IMR-90 (cell line): ENCODE measurements at regions not wholly inside any gene's neighbourhood (a gene's known extent, or its start where the extent isn't known, plus 50 kb on each side); places are given as distances from the start of the nearest gene placed in this dataset.

Source experiments
- ATAC-seq: fragments of 200-7000 bp; cut with Tn5 transposase; 2 replicates; pipeline ENCODE4 v1.9.1; 2020; ENCODE audit warnings: low read depth, mild to moderate bottlenecking, moderate library complexity
- BruUV-seq: library from RNA; stranded (reverse); fragments of 400-500 nt; replicated peaks from 2 replicates; lab custom pipeline; 2021; lab: Mats Ljungman, UMichigan
- CTCF ChIA-PET: fragments of 300-600 bp; formaldehyde crosslinking; extraction: SDS; loops from one replicate; lab custom pipeline; 2021; ENCODE audit warnings: antibody characterized with exemption; lab: Yijun Ruan, JAX
- POLR2A ChIA-PET: fragments of 300-600 bp; sonication (Branson Sonifier 250); formaldehyde crosslinking; loops from one replicate; lab custom pipeline; 2022; ENCODE audit warnings: antibody characterized with exemption; ENCODE audit not compliant: unreplicated experiment; lab: Charles Lee
- DNase-seq: peaks from one replicate; pipeline ENCODE4 v3.0.0; 2013
- H2AFZ ChIP-seq: replicated peaks from 2 replicates; pipeline ENCODE3; 2013; ENCODE audit warnings: low read length, mild to moderate bottlenecking; ENCODE audit not compliant: poor library complexity
- H2AK5ac ChIP-seq: 2 replicates; pipeline ENCODE4 v1.6.1; 2013; ENCODE audit warnings: low read depth, low read length, inconsistent platforms
- H2AK9ac ChIP-seq: replicated peaks from 2 replicates; pipeline ENCODE3; 2013; ENCODE audit warnings: mild to moderate bottlenecking, low read depth, low read length, moderate library complexity; ENCODE audit not compliant: poor library complexity
- H2BK120ac ChIP-seq: 2 replicates; pipeline ENCODE4 v1.6.1; 2013; ENCODE audit warnings: low read depth, low read length, inconsistent platforms
- H2BK15ac ChIP-seq: 3 replicates; pipeline ENCODE4 v1.6.1; 2013; ENCODE audit warnings: low read depth, low read length, inconsistent platforms
- H2BK20ac ChIP-seq: 2 replicates; pipeline ENCODE4 v1.6.1; 2013; ENCODE audit warnings: low read depth, mild to moderate bottlenecking, inconsistent platforms, low read length, moderate library complexity
- H2BK5ac ChIP-seq: 2 replicates; pipeline ENCODE4 v1.6.1; 2013; ENCODE audit warnings: mild to moderate bottlenecking, low read depth, low read length, inconsistent platforms; ENCODE audit not compliant: poor library complexity, severe bottlenecking
- H3K14ac ChIP-seq: replicated peaks from 2 replicates; pipeline ENCODE4 v1.6.1; 2013; ENCODE audit warnings: low read depth, low read length, inconsistent platforms
- H3K18ac ChIP-seq: 2 replicates; pipeline ENCODE4 v1.6.1; 2013; ENCODE audit warnings: low read depth, low read length, control low read depth
- H3K23ac ChIP-seq: 2 replicates; pipeline ENCODE4 v1.6.1; 2013; ENCODE audit warnings: low read depth, low read length, inconsistent platforms
- H3K27ac ChIP-seq: 2 replicates; pipeline ENCODE4 v1.5.1; 2013; ENCODE audit warnings: mild to moderate bottlenecking, control low read depth, low read length; ENCODE audit not compliant: insufficient read depth
- H3K27me3 ChIP-seq: 2 replicates; pipeline ENCODE4 v1.6.1; 2013; ENCODE audit warnings: low read length; ENCODE audit not compliant: control insufficient read depth, insufficient read depth
- H3K36me3 ChIP-seq: 2 replicates; pipeline ENCODE4 v1.6.1; 2013; ENCODE audit warnings: low read length, mixed read lengths; ENCODE audit not compliant: control insufficient read depth, insufficient read depth
- H3K4ac ChIP-seq: 2 replicates; pipeline ENCODE4 v1.6.1; 2013; ENCODE audit warnings: low read depth, low read length, inconsistent platforms
- H3K4me1 ChIP-seq: 2 replicates; pipeline ENCODE4 v1.6.1; 2013; ENCODE audit warnings: low read length, mixed read lengths; ENCODE audit not compliant: control insufficient read depth, insufficient read depth
- H3K4me2 ChIP-seq: 2 replicates; pipeline ENCODE4 v1.6.1; 2013; ENCODE audit warnings: low read depth, mild to moderate bottlenecking, control low read depth, low read length, moderate library complexity
- H3K4me3 ChIP-seq: 2 replicates; pipeline ENCODE4 v1.5.1; 2013; ENCODE audit warnings: low read depth, mild to moderate bottlenecking, control low read depth, low read length, moderate library complexity; ENCODE audit not compliant: insufficient read depth
- H3K56ac ChIP-seq: 2 replicates; pipeline ENCODE4 v1.6.1; 2013; ENCODE audit warnings: low read length, inconsistent platforms; ENCODE audit not compliant: insufficient read depth; ENCODE audit errors: extremely low read depth
- H3K79me1 ChIP-seq, 2 experiments: 2 replicates each; pipeline ENCODE4 v1.6.1; 2013; ENCODE audit warnings: low read length in 2 of 2, inconsistent platforms in 1 of 2, low read depth in 1 of 2
- H3K9ac ChIP-seq: 2 replicates; pipeline ENCODE4 v1.6.1; 2013; ENCODE audit warnings: low read depth, low read length, control low read depth
- H3K9me1 ChIP-seq: 2 replicates; pipeline ENCODE4 v1.6.1; 2013; ENCODE audit warnings: low read length, inconsistent platforms; ENCODE audit not compliant: insufficient read depth
- H3K9me3 ChIP-seq: 2 replicates; pipeline ENCODE4 v1.6.1; 2013; ENCODE audit warnings: low read length; ENCODE audit not compliant: control insufficient read depth, insufficient read depth
- H4K20me1 ChIP-seq: 2 replicates; pipeline ENCODE4 v1.6.1; 2013; ENCODE audit warnings: low read length, inconsistent platforms; ENCODE audit not compliant: insufficient read depth
- H4K5ac ChIP-seq: 2 replicates; pipeline ENCODE4 v1.6.1; 2013; ENCODE audit warnings: mild to moderate bottlenecking, low read depth, low read length, control low read depth
- H4K8ac ChIP-seq, 2 experiments: 2 replicates each; pipeline ENCODE4 v1.6.1; 2013; ENCODE audit warnings: low read depth in 2 of 2, low read length in 2 of 2, control low read depth in 1 of 2, inconsistent platforms in 1 of 2
- H4K91ac ChIP-seq: 2 replicates; pipeline ENCODE4 v1.6.1; 2013; ENCODE audit warnings: low read depth, low read length, inconsistent platforms; ENCODE audit not compliant: insufficient read depth
- CEBPB ChIP-seq: IDR thresholded peaks from 2 replicates; pipeline ENCODE4 v1.6.1; 2012; ENCODE audit warnings: low read depth, low read length, improper control_type of control experiment
- CHD1 ChIP-seq: IDR thresholded peaks from 2 replicates; pipeline ENCODE4 v1.6.1; 2012; ENCODE audit warnings: low read depth, low read length, improper control_type of control experiment
- FOS ChIP-seq: fragments of 150-350 bp; IDR thresholded peaks from 2 replicates; pipeline ENCODE4 v1.6.1; 2016; ENCODE audit warnings: low read depth, low read length
- MAFK ChIP-seq: IDR thresholded peaks from 2 replicates; pipeline ENCODE4 v1.6.1; 2012; ENCODE audit warnings: low read depth, low read length, improper control_type of control experiment
- MAZ ChIP-seq: IDR thresholded peaks from 2 replicates; pipeline ENCODE4 v1.6.1; 2012; ENCODE audit warnings: low read depth, mild to moderate bottlenecking, low read length, improper control_type of control experiment, moderate library complexity, borderline replicate concordance
- MXI1 ChIP-seq: IDR thresholded peaks from 2 replicates; pipeline ENCODE4 v1.6.1; 2012; ENCODE audit warnings: low read depth, mild to moderate bottlenecking, low read length, moderate library complexity, borderline replicate concordance
- NFE2L2 ChIP-seq: fragments of 150-350 bp; IDR thresholded peaks from 2 replicates; pipeline ENCODE4 v1.6.1; 2016; ENCODE audit warnings: low read depth, mild to moderate bottlenecking, low read length
- POLR2A ChIP-seq: IDR thresholded peaks from 2 replicates; pipeline ENCODE4 v1.6.1; 2012; ENCODE audit warnings: mild to moderate bottlenecking, low read depth, low read length
- RCOR1 ChIP-seq: IDR thresholded peaks from 2 replicates; pipeline ENCODE4 v1.6.1; 2012; ENCODE audit warnings: mild to moderate bottlenecking, low read length, improper control_type of control experiment; ENCODE audit not compliant: insufficient replicate concordance
- RFX5 ChIP-seq: IDR thresholded peaks from 2 replicates; pipeline ENCODE4 v1.8.0; 2012; ENCODE audit warnings: low read depth, mild to moderate bottlenecking, low read length, moderate library complexity
- SMC3 ChIP-seq: fragments of 150-350 bp; IDR thresholded peaks from 2 replicates; pipeline ENCODE4 v1.6.1; 2016; ENCODE audit warnings: low read depth, mild to moderate bottlenecking, antibody characterized with exemption, low read length, moderate library complexity
- dilution Hi-C: fragments of 300-500 bp; cut with HindIII; formaldehyde crosslinking; loops from one replicate; pipeline ENCODE4 v1.14.3; 2018; ENCODE audit warnings: low sequenced_read_pairs; ENCODE audit not compliant: unreplicated experiment
- in situ Hi-C: fragments of 300-500 bp; cut with MboI; formaldehyde crosslinking; loops from 3 replicates; pipeline ENCODE4 v1.14.3; 2019; ENCODE audit warnings: low sequenced_read_pairs, inconsistent platforms, mixed read lengths
- intact Hi-C: fragments of 100-400 bp; cut with micrococcal nuclease; formaldehyde crosslinking; loops from 2 replicates; pipeline ENCODE4 v1.10.0; 2022
- TF ChIP-seq, protein P1 (sequence below): conservative IDR thresholded peaks from 2 replicates; pipeline ENCODE4 v1.5.1; 2012; ENCODE audit warnings: mild to moderate bottlenecking, low read depth, low read length, improper control_type of control experiment
- TF ChIP-seq, protein P2 (sequence below): fragments of 150-350 bp; IDR thresholded peaks from 2 replicates; pipeline ENCODE4 v1.6.1; 2016; ENCODE audit warnings: low read depth, mild to moderate bottlenecking, low read length, moderate library complexity, borderline replicate concordance

DNA sequence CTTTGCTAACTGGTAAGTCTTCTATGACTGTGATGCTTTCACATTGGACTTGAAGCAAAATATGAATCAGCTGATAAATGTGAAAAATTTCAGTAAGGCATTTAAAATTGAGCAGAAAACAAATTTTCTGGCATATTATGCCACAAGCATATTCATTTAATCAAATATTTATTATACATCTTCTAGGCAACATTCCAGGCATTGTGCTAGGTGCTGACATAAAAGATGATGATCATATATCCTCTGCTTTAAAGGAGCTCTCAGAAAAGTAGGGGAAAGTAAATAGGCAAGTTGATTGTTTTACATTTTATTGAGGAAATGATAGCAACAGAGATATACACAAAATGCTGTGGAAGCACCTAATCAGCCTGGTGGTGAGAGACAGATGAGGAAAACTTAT, 248.9 kb downstream of the SLC16A7 start:
- H2BK20ac ChIP-seq, result no peak overlapping the region
- H3K27ac ChIP-seq, result no peak overlapping the region
- no TSS peak for BruUV-seq
- H3K4me2 ChIP-seq, result no peak overlapping the region
- no peak overlapping the region for H3K23ac ChIP-seq
- TF ChIP-seq RFX5 (no peak), CHD1 (no peak), POLR2A (no peak), FOS (no peak), NFE2L2 (no peak), MXI1 (no peak), CEBPB (no peak), MAZ (no peak), SMC3 (no peak), MAFK (no peak), RCOR1 (no peak)
- TF ChIP-seq, protein P1, sequence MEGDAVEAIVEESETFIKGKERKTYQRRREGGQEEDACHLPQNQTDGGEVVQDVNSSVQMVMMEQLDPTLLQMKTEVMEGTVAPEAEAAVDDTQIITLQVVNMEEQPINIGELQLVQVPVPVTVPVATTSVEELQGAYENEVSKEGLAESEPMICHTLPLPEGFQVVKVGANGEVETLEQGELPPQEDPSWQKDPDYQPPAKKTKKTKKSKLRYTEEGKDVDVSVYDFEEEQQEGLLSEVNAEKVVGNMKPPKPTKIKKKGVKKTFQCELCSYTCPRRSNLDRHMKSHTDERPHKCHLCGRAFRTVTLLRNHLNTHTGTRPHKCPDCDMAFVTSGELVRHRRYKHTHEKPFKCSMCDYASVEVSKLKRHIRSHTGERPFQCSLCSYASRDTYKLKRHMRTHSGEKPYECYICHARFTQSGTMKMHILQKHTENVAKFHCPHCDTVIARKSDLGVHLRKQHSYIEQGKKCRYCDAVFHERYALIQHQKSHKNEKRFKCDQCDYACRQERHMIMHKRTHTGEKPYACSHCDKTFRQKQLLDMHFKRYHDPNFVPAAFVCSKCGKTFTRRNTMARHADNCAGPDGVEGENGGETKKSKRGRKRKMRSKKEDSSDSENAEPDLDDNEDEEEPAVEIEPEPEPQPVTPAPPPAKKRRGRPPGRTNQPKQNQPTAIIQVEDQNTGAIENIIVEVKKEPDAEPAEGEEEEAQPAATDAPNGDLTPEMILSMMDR, result no peak
- TF ChIP-seq, protein P2, sequence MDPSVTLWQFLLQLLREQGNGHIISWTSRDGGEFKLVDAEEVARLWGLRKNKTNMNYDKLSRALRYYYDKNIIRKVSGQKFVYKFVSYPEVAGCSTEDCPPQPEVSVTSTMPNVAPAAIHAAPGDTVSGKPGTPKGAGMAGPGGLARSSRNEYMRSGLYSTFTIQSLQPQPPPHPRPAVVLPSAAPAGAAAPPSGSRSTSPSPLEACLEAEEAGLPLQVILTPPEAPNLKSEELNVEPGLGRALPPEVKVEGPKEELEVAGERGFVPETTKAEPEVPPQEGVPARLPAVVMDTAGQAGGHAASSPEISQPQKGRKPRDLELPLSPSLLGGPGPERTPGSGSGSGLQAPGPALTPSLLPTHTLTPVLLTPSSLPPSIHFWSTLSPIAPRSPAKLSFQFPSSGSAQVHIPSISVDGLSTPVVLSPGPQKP, result no peak
- no peaks in the 10 kb centered on the region for H4K20me1 ChIP-seq
- no peaks in the 10 kb centered on the region for H3K9me1 ChIP-seq
- no peak overlapping the region for H4K91ac ChIP-seq
- intact Hi-C loops (no loop called here), dilution Hi-C loops (no loop called here), in situ Hi-C loops (no loop called here)
- H4K8ac ChIP-seq, result no peak overlapping the region
- DNase-seq (no peak), ATAC-seq (no peak)
- no peak overlapping the region for H2BK5ac ChIP-seq
- no peak overlapping the region for H3K18ac ChIP-seq
- no peak overlapping the region for H2AK5ac ChIP-seq
- H3K9ac ChIP-seq, result no peak overlapping the region
- H2BK120ac ChIP-seq, result no peak overlapping the region
- H3K36me3 ChIP-seq, result no peaks in the 10 kb centered on the region
- no peak overlapping the region for H2AK9ac ChIP-seq
- H3K14ac ChIP-seq, result no peak overlapping the region
- no peak overlapping the region for H4K5ac ChIP-seq
- ChIA-PET POLR2A (no interaction called here), CTCF (interaction anchor here (1.3 kb wide), 1 partner anchor 9 kb away, joined by 5 read pairs; no protein-coding TSS in a partner anchor)
- no peaks in the 10 kb centered on the region for H3K79me1 ChIP-seq
- no peak overlapping the region for H3K4me3 ChIP-seq
- H2AFZ ChIP-seq, result no peak overlapping the region
- no peak overlapping the region for H3K56ac ChIP-seq
- H3K27me3 ChIP-seq, result no peaks in the 10 kb centered on the region
- no peaks in the 10 kb centered on the region for H3K9me3 ChIP-seq
- no peaks in the 10 kb centered on the region for H3K4me1 ChIP-seq
- H2BK15ac ChIP-seq, result no peak overlapping the region
- no peak overlapping the region for H3K4ac ChIP-seq
